Ammon's horn (tissue), 1 donor: ENCODE measurements at regions not wholly inside any gene's neighbourhood (a gene's known extent, or its start where the extent isn't known, plus 50 kb on each side); places are given as distances from the start of the nearest gene placed in this dataset.
A peak's percentile ranks its signal among the peaks of the same experiment; 100 is the strongest.

ENCODE experiments used
- DNase-seq: peaks from one replicate; pipeline ENCODE4 v3.0.0-alpha.2; 2016; ENCODE audit warnings: low spot score

DNA sequence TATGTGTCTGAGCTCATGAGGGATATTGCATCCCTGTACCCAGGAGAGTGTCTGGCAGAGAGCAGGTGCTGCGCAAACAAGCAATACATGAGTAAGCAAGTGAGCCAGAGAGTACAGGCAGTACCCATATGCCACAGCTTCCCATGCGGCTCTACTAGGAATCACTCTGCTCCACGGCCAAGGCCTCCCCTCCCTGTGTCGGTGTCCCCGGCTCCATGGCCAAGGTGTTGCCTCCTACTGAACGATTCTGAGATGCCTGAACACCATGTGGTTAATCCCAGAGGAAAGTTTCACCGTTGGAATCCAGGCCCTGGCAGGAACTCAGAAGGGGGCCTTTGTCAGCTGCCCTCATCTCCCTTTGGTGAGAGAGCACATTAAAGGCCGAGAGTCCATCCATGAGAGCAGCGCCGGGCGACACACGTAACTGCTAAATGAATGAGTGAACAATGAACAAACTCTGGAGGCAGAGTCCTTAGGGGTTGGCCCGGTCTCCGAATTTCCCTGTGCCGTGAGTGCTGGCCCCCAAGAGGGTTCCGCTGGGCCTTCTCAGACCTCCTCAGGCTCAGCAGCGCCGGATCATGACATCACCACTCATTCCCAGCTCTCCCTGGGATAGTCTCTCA lies 136.0 kb upstream of the FAM20C start:
- DNase-seq: peak; percentile 47

DNA sequence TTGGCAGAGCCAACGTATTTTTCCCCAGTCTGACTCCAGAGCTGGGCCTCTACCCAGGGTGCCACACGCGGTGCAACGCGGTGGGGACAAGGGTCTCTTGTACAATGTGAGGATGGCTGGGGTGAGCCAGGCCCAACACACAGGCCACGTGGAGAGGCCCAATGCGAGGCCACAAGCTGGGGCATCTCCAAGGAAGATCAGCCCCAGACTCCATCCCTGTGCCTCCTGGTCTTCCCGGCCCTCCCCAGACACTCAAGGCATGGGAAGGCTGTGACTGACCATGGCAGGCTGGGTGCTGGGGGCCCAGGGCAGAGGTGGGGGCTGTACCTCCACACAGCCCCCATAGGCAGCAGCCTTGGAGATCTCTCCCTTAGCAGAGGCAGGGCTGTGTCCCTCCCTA lies 135.3 kb upstream of the FAM20C start:
- DNase-seq: no peak

GRCh38 chr7:57482-58255 lies 134.7 kb upstream of the FAM20C start:
- DNase-seq: peak; percentile 47

GRCh38 chr7:58316-58715 lies 134.1 kb upstream of the FAM20C start:
- no peak for DNase-seq

- DNase-seq: no peak
These were observed 133.0 kb upstream of the FAM20C start for GRCh38 chr7:59079-60016.

- DNase-seq: no peak
These were observed 132.2 kb upstream of the FAM20C start for GRCh38 chr7:60017-60675.

GRCh38 chr7:60706-61105 lies 131.7 kb upstream of the FAM20C start:
- no peak for DNase-seq

- DNase-seq: no peak
These were observed 131.3 kb upstream of the FAM20C start for GRCh38 chr7:61111-61510.

DNA sequence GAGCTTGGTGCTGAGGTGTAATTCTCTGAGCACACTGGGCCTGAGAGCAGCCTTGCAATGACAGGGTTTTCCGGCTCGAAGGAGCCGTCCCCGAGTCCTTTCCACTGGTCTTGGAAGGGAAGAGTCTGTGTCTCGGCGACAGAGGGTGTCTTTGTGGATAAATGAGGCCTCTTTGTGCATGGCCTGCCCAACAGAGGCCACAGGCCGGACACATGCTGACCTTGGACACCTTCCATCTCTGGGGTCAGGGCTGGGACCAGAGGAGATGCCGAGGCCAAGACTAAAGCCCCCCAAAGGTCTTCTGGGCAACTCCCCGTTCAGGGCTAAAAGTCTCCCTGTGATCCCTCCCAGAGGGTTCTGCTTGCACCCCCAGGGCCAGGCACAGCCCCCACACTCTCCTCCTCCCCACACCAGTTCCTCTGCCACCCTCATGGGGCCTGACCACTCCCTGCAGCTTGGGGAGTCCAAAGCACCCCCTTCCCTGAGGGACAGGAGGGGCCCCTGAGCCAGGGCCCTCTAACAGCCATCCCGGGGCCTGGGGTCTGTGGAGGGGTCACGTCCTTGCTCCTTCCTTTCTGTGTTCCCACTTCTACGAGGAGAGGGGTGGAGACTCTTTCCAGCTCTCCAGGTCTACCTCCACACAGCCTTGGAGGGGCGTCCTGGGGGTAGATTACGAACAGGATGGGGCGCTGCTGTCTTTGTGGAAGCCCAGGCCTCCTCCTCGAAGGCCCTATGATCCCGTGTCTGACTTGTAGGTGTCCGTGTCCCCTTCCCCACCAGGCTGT lies 130.6 kb upstream of the FAM20C start:
- no peak for DNase-seq

GRCh38 chr7:62361-63116 lies 129.8 kb upstream of the FAM20C start:
- DNase-seq: no peak

GRCh38 chr7:63117-63480 lies 129.3 kb upstream of the FAM20C start:
- no peak for DNase-seq

- DNase-seq: peak; percentile 33
These were observed 128.8 kb upstream of the FAM20C start for GRCh38 chr7:63521-64021.

- peak; percentile 86 for DNase-seq
These were observed 128.1 kb upstream of the FAM20C start for GRCh38 chr7:64098-64915.

- DNase-seq: no peak
These were observed 127.4 kb upstream of the FAM20C start for GRCh38 chr7:64916-65341.

GRCh38 chr7:65554-65953 lies 126.8 kb upstream of the FAM20C start:
- no peak for DNase-seq

DNA sequence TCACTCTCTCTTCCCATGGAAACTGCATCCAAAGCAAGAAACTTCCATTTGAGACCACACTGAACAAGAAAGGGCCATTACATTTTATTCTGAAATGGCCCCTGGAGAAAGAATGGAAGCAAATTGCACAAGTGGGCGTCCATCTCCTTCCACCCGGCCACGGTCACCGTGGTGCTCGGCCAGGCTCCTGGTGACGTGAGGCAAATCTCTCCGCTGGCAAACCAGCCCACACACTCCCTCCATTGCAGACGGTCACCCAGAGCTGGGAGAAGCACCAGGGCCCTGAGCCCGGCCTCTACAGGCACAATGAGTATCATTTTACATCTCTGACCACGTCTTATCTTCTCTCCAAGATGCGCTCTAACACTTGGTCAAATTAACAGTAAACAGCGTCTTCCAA lies 126.1 kb upstream of the FAM20C start:
- no peak for DNase-seq

DNA sequence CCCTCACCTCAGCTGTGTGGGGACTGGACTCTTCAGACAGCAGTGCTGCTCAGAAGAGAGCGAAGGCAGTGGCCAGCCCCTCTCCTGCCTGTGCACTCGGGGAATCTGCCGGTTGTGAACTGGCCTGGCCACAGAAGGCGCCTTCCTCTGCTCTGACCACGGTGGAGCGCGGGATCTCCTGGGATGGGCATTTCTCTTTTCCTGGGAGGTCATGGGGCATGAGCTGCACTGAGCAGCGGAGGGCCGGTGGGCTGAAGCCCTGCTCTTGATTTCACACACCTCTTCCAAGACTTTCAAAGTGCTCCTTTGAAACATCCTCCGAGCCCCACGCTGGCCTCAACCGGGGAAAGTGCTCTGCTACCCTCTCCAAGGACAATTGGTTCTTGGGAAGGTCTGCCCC lies 125.6 kb upstream of the FAM20C start:
- DNase-seq: no peak

- no peak for DNase-seq
These were observed 124.5 kb upstream of the FAM20C start for GRCh38 chr7:67661-68395.

DNA sequence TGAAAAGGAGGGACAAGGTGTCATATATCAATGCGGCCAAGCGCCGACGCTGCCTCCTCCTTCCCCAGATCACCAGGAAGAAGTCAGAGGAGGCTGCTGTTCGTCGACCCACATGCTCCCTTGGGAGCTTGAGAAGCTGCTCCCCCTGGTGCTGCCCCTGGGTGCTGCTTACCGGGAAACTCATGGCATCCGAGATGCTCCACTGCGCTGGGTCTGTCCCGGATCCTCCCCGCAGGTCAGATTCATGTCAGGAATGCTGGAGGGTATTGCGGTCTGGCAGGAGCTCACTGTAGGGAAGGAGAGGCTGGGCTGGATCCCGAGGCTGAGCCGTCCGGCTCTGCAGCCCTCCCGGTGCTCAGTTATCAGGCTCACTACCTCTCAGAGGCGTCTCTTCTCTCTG lies 123.7 kb upstream of the FAM20C start:
- no peak for DNase-seq
